Left forelimb (tissue), 1 donor: ENCODE measurements at regions not wholly inside any gene's neighbourhood (a gene's known extent, or its start where the extent isn't known, plus 50 kb on each side); places are given as distances from the start of the nearest gene placed in this dataset.

Experiments used
- DNase-seq: peaks from one replicate; pipeline ENCODE4 v3.0.0-alpha.2; 2018; ENCODE audit warnings: low spot score

- DNase-seq = no peak
Observed at GRCh38 chr2:56707650-56708049, 523.9 kb downstream of the CCDC85A start.

- DNase-seq = no peak
Observed at GRCh38 chr2:56709181-56709580, 525.4 kb downstream of the CCDC85A start.

GRCh38 chr2:56713161-56713676 is 529.4 kb downstream of the CCDC85A start:
- no peak for DNase-seq

DNA sequence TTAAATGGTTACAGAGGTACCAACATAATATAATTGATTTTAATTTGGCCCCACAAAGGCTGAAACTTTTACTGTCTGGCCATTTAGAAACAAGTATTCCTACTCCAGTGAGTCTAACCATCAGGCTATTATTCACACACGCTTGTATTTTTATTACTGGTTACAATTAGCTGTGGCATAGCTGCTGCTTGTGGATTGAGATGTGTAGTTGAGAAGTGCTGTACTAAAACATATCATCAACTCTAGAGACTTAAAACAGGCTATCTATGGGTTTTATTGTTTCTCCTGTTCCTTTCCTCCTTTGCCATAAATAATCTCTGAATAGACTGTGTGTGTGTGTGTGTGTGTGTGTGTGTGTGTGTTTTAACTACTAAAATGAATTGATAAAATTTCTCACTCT is 530.2 kb downstream of the CCDC85A start:
- DNase-seq = no peak

DNA sequence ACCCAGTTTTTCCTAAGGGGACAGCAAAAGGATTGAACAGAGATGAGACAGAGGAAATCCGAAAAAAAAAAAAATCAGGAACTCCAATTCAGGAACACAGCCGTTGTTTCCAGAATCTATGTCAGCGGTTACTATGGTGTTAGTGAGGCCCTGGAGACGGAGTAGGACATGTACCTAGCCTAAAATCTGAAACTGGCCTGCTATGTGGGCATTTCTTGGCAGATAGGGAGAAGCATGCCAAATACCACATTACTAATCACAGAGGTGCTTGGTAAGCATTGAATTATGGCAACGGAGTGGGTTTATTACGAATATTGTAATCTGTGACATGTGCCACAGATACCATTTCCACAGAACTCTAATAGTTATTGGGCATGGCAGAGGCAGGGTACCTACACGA is 530.6 kb downstream of the CCDC85A start:
- DNase-seq = no peak

- DNase-seq = no peak
Observed at GRCh38 chr2:56715683-56716082, 531.9 kb downstream of the CCDC85A start.

DNA sequence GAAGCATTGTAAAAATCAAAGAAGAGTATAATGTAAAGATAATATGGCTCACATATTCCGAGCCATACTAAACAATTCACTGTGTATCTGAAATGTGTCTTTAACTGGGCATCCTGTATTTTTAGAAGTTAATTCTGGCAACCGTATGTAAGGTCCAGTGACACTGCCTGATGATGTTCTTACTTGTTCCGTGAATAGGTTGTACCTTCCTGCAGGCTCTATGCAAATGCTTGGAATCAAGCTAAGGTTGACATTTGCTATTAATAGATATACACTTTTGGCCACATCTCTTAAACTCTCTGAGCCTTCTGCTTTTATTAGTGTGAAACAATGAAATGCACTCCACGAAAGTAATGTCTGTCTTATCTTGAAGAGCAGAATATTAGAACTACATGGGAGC is 534.6 kb downstream of the CCDC85A start:
- no peak for DNase-seq

DNA sequence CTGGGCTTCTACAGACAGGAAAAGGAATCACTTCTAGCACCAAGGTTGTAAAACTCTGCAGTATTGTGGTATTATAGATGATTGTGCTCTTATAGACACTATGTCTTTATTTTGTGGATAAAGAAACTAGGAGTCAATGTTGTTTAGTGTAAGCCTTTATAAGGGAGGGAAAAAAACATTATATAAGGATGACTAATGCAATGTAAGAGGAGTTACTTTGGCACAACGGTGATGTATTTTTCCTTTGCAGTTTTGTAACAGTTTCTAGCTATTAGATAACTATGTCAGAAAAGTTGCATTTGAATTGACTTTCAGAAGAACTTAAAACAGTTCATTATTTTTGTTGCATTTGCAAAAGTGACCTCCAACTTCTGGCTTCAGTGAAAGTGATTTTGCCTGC is 545.4 kb downstream of the CCDC85A start:
- DNase-seq = no peak

DNA sequence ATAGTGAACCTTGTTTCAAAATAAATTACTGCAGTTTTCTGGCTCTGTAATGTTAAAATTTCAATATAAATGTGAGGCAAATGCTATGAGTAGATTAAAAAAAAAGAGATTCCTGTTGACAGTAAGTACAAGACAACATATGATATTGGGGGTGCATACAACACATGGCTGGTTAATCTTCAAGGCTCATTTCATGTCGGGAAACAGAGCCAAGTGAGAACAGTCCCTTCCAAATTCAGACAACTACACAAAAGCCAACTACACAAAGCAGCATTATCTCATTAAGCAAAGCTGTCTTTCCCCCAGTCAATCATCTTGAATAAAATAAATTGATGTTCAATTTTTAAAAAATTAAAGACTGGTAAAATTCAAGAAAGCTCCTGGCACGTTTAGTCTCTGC is 549.2 kb downstream of the CCDC85A start:
- DNase-seq = no peak

- no peak for DNase-seq
Observed at GRCh38 chr2:56739413-56739812, 555.6 kb downstream of the CCDC85A start.

GRCh38 chr2:56741601-56742102 is 557.9 kb downstream of the CCDC85A start:
- DNase-seq = no peak

- DNase-seq = no peak
Observed at GRCh38 chr2:56743807-56744206, 560.0 kb downstream of the CCDC85A start.

- DNase-seq = no peak
Observed at GRCh38 chr2:56749152-56749752, 565.5 kb downstream of the CCDC85A start.

GRCh38 chr2:56753182-56753581 is 569.4 kb downstream of the CCDC85A start:
- no peak for DNase-seq

GRCh38 chr2:56754066-56754615 is 570.4 kb downstream of the CCDC85A start:
- no peak for DNase-seq

GRCh38 chr2:56754627-56755026 is 570.8 kb downstream of the CCDC85A start:
- DNase-seq = no peak

DNA sequence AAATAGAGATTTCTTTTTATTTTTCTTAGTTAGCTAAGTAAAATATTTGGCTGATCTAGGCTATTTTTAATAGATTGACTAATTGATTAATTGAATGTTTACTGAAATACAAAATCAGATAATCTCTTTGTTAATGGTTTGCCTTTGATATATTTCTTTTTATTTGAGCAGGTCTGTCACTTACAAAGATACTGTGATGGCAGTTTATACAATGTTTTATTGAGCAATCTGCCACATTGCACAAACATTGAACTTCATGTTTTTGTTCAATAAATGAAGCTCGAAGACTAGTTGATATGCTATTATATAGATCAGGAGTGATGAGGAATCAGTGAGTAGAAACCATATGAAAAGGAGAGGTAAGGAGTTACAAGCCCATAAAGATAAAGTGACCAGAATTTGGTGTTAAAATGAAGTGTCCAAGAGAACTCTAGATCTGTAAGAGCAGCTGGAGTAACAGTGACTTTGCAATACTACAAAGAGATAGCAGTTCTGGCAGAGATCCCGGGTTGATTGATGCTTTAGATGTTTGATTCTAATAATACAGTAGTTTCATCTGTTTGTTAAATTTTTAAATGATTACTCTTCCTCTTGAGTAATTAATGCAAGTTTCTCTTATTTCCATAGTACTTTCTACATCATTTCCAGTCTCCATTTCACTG is 574.2 kb downstream of the CCDC85A start:
- DNase-seq = no peak

DNA sequence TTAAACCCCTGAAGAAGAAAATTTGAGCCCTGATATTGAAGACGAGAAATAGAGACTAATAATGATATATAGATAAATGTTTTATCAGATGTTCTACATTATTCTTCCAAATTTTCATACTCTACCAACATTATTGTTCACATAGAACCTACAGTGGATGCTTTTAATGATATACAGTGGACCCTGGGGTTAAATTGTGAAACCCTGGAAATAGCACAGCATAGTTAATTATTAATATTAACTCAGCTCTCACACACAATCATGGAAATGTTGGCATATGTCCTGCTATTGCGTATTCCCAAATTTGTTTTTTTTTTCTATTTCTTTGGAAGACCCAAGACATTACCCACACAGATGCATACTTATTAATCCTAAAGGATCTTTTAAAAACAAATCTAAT is 579.9 kb downstream of the CCDC85A start:
- DNase-seq = no peak

DNA sequence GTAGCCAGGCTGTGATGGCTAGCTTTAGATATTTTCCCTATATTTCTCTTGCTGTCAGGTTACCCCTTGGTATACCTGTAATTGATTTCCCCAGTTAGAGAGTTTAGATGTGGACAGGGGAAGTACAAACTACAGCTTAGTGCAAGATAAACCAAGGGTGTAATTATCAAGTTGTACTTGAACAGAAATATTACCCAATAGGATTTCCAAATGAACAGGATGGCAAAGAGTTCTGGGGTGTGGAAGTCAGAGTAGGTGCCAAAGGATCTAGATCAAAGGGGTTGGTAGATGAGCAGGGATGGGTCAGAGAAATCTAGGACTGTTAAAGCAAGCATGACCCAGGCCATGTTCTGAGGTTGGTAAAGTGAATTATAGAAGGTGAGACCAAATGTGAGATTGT is 585.2 kb downstream of the CCDC85A start:
- DNase-seq = no peak

- DNase-seq = no peak
Observed at GRCh38 chr2:56770490-56770889, 586.7 kb downstream of the CCDC85A start.

GRCh38 chr2:56784046-56784445 is 600.3 kb downstream of the CCDC85A start:
- DNase-seq = no peak

- DNase-seq = no peak
Observed at GRCh38 chr2:56801214-56801613, 617.4 kb downstream of the CCDC85A start.

DNA sequence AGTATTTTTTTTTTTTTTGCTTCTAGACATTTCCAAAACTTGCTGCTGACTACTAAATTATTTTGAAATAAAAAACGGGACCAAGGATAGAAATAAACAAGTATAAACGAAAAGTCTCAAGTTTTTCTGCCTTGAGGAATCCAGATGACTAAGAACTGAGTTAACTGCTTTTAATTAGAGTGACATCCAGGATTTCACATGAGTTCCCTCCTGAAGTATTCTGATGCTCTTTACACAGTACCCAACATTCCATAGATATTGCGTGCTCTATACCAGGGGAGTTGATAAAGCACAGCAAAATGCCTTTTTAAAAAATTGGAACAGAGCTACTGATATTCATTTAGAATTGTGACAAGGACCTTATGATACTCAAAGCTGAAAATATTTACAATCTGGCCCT is 618.0 kb downstream of the CCDC85A start:
- DNase-seq = no peak
